Activated naive CD4-positive, alpha-beta T cell treated with anti-CD3 and anti-CD28 coated beads for 36 hours (primary cell): ENCODE measurements at regions not wholly inside any gene's neighbourhood (a gene's known extent, or its start where the extent isn't known, plus 50 kb on each side); places are given as distances from the start of the nearest gene placed in this dataset.

Source experiments
- CTCF ChIA-PET: fragments of 350-600 bp; sonication (Branson Sonifier 250); formaldehyde crosslinking; loops from one replicate; lab custom pipeline; 2021; ENCODE audit warnings: antibody characterized with exemption; lab: Charles Lee
- DNase-seq: peaks from one replicate; pipeline ENCODE4 v3.0.0-alpha.2; 2020
- H3K27ac Mint-ChIP-seq: one replicate; pipeline ENCODE4 v1.8.0; 2021; ENCODE audit warnings: mild to moderate bottlenecking, mixed read lengths
- H3K27me3 Mint-ChIP-seq: one replicate; pipeline ENCODE4 v1.8.0; 2021; ENCODE audit warnings: low read depth, mixed read lengths
- H3K36me3 Mint-ChIP-seq: one replicate; pipeline ENCODE4 v1.8.0; 2021; ENCODE audit warnings: low read depth, mixed read lengths
- H3K4me1 Mint-ChIP-seq: one replicate; pipeline ENCODE4 v1.8.0; 2021; ENCODE audit warnings: low read depth, mixed read lengths
- H3K4me3 Mint-ChIP-seq: one replicate; pipeline ENCODE4 v1.8.0; 2021; ENCODE audit warnings: mild to moderate bottlenecking, moderate library complexity, mixed read lengths
- H3K9me3 Mint-ChIP-seq: one replicate; pipeline ENCODE4 v1.8.0; 2021; ENCODE audit warnings: mixed read lengths
- intact Hi-C: fragments of 100-400 bp; cut with micrococcal nuclease; formaldehyde crosslinking; loops from one replicate; pipeline ENCODE4 v1.15.1; 2023

DNA sequence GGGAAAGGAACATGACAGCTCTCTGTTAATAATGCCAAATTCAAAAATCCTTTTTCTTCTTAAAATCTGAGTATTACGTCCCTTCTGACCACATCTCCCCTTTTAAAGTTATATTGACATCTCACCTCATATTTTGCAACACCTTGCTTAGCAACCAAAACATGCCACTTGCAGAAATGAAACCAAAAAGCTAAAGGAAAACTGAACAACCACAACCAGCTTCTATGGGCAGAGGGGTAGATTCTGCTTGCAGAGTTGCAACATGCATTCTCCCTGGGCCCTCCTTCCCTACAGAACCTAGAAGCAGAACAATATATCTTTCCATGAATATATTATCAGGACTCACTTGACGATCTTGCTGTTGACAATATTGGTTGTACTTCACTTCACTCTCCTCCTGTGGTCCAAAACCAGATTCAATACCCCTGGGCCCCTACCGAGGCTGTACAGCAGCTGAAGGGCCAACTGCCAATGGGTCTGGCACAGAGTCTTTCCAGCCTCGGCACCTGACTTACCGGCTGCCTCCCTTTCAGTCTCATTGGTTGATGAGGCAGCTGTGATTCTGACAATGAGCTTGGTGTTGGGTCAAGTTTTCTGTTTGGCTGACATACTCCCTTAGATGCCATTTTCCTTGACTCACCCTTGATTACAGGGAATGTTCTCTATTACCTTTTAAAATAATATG, 616.6 kb downstream of the ZEB2 start:
- Mint-ChIP-seq H3K27me3 (peaks cover 9% of the 10 kb centered on the region), H3K27ac (no peak overlapping the region), H3K9me3 (no peaks in the 10 kb centered on the region), H3K4me3 (no peak overlapping the region), H3K4me1 (peaks cover 12% of the 10 kb centered on the region), H3K36me3 (no peaks in the 10 kb centered on the region)
- CTCF ChIA-PET, result no interaction called here
- DNase-seq, result no peak
- intact Hi-C loops, result no loop called here

DNA sequence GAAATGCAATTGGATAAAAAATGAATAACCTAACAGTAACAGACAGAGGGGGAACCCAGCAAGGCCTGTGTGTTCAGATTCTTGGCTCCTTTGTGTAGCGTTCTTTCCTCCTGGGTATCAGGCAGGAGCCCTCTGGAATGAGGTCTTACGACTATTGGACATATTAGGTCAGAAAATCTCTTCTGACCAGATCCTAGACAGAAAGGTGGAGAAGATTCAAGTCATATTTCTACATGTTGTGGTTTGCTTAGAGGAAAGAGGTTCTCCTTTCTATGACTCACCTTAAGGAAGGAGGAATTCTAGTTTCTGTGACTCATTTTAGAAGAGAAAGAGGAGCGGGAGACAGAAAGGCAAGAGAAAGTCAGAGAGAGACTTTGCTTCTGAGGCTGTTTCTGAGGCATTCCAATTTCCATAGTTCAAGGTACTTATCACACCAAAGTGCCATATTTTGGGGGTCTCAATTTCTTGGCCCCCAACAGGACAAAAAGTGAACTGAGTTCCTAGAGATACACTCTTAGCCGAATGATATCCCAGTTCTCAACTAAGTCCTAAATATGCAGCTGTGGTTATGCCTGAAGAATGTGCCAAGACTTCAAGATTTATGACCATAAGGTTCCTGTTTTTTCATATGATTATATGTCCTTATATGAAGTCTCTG, 618.6 kb downstream of the ZEB2 start:
- no peak overlapping the region for H3K4me3 Mint-ChIP-seq
- CTCF ChIA-PET, result no interaction called here
- no peak overlapping the region for H3K27ac Mint-ChIP-seq
- intact Hi-C loops, result no loop called here
- H3K9me3 Mint-ChIP-seq, result no peaks in the 10 kb centered on the region
- H3K4me1 Mint-ChIP-seq, result peaks cover 12% of the 10 kb centered on the region
- DNase-seq, result no peak
- no peaks in the 10 kb centered on the region for H3K36me3 Mint-ChIP-seq
- peaks cover 10% of the 10 kb centered on the region for H3K27me3 Mint-ChIP-seq

- peaks cover 12% of the 10 kb centered on the region for H3K4me1 Mint-ChIP-seq
- H3K4me3 Mint-ChIP-seq, result no peak overlapping the region
- peaks cover 10% of the 10 kb centered on the region for H3K27me3 Mint-ChIP-seq
- no peaks in the 10 kb centered on the region for H3K9me3 Mint-ChIP-seq
- H3K27ac Mint-ChIP-seq, result no peak overlapping the region
- H3K36me3 Mint-ChIP-seq, result no peaks in the 10 kb centered on the region
- no peak for DNase-seq
- CTCF ChIA-PET, result no interaction called here
- intact Hi-C loops, result no loop called here
Observed at GRCh38 chr2:143899987-143900386, 619.9 kb downstream of the ZEB2 start.

DNA sequence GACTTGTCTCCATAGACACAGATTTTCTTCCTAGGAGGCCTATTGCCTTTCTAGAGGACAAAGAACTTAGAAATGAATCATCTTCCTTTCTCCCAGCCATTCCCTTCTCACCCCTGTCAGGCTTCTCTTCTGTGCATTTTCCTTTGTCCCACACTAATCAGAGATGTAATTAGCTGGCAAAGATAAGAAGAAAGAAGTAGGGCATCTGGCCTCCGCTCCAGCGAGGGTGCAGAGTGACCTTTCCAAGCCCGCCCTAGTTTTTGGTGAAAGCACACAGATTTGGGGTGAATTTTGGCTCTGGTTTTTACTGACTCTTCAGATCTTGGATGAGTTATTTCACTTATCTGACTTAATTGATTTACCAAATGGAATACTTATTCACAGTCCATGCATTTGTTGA, 626.5 kb downstream of the ZEB2 start:
- intact Hi-C loops, result no loop called here
- H3K9me3 Mint-ChIP-seq, result no peaks in the 10 kb centered on the region
- no peak overlapping the region for H3K27ac Mint-ChIP-seq
- H3K36me3 Mint-ChIP-seq, result no peaks in the 10 kb centered on the region
- H3K27me3 Mint-ChIP-seq, result peaks cover 18% of the 10 kb centered on the region
- DNase-seq, result no peak
- CTCF ChIA-PET, result no interaction called here
- no peak overlapping the region for H3K4me3 Mint-ChIP-seq
- H3K4me1 Mint-ChIP-seq, result no peaks in the 10 kb centered on the region

DNA sequence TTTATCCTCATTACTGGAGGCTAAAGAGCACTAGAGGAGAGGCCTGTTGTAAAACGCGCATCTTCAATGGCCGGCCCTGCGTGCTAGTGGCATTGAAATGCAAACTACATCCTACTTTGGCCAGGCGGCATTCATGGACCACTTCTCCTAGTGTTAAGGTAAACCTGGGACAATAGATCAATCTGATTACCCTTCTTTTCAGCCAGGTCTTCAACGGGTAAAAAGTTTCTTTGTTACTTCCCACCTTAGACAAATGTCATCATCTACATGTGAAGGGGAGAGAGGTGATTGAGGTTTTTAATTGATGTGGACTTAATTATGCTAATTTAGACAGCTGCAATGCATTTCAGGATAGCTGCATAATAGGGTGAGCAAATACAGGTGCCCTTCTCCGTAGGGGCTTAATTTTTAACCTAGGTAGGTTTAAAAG, 628.0 kb downstream of the ZEB2 start:
- Mint-ChIP-seq H3K36me3 (no peaks in the 10 kb centered on the region), H3K4me3 (no peak overlapping the region), H3K9me3 (no peaks in the 10 kb centered on the region), H3K27ac (no peak overlapping the region), H3K4me1 (no peaks in the 10 kb centered on the region), H3K27me3 (peaks cover 24% of the 10 kb centered on the region)
- DNase-seq, result no peak
- intact Hi-C loops, result no loop called here
- CTCF ChIA-PET, result no interaction called here

DNA sequence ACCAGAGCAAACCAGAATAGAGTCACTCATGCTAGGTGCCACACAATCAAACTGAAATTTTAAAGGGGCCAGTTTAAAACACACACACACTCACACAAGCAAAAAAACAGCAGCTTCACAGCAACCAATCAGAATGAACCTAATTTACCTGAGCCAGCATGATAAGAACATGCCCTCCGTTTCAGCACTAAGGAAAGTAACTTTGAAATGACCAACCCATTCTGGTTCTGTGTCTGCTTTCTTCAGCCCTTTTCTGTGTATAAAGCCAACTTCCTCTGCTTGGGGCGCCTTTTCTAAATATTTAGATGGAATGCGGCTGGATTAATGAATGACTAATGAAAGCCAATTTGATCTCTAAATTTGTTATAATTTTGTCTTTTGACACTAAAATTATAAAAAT, 629.1 kb downstream of the ZEB2 start:
- CTCF ChIA-PET, result interaction anchor here (0.8 kb wide), 1 partner anchor 11 kb away, joined by 3 read pairs; no protein-coding TSS in a partner anchor
- Mint-ChIP-seq H3K9me3 (no peaks in the 10 kb centered on the region), H3K36me3 (no peaks in the 10 kb centered on the region), H3K4me3 (no peak overlapping the region), H3K4me1 (no peaks in the 10 kb centered on the region), H3K27ac (no peak overlapping the region), H3K27me3 (peaks cover 20% of the 10 kb centered on the region)
- no peak for DNase-seq
- intact Hi-C loops, result no loop called here

- no peaks in the 10 kb centered on the region for H3K36me3 Mint-ChIP-seq
- no peak for DNase-seq
- intact Hi-C loops, result no loop called here
- H3K4me3 Mint-ChIP-seq, result no peak overlapping the region
- H3K27ac Mint-ChIP-seq, result no peak overlapping the region
- H3K9me3 Mint-ChIP-seq, result no peaks in the 10 kb centered on the region
- peaks cover 19% of the 10 kb centered on the region for H3K27me3 Mint-ChIP-seq
- H3K4me1 Mint-ChIP-seq, result no peaks in the 10 kb centered on the region
- CTCF ChIA-PET, result interaction anchor here (1.3 kb wide), 1 partner anchor 8 kb away, joined by 3 read pairs; no protein-coding TSS in a partner anchor
Observed at GRCh38 chr2:143889216-143889615, 630.7 kb downstream of the ZEB2 start.

DNA sequence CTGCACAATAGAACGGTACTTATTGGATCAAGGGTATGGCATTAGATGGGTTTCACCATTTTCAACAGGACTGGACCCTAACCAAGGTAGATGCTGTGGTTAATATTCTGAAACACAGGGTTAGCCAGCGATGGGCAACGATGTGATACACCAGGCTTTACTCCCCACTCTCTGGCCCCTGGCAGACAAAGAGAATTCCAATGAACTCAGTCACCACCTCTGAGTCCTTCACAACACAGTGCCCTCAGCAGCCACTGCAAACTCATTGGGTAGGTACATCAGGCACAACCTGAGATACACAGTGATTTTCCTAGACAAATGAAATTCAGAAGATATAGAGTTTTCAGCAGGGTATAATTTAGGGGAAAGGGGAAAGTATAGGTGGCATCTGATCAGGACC, 634.5 kb downstream of the ZEB2 start:
- peaks cover 17% of the 10 kb centered on the region for H3K27me3 Mint-ChIP-seq
- DNase-seq, result no peak
- intact Hi-C loops, result no loop called here
- H3K36me3 Mint-ChIP-seq, result no peaks in the 10 kb centered on the region
- H3K9me3 Mint-ChIP-seq, result no peaks in the 10 kb centered on the region
- CTCF ChIA-PET, result no interaction called here
- H3K4me1 Mint-ChIP-seq, result no peaks in the 10 kb centered on the region
- no peak overlapping the region for H3K27ac Mint-ChIP-seq
- H3K4me3 Mint-ChIP-seq, result no peak overlapping the region

- Mint-ChIP-seq H3K27ac (no peak overlapping the region), H3K4me3 (no peak overlapping the region)
- CTCF ChIA-PET, result interaction anchor here (1.3 kb wide), 1 partner anchor 8 kb away, joined by 3 read pairs; no protein-coding TSS in a partner anchor
Observed at GRCh38 chr2:143881246-143881645, 638.7 kb downstream of the ZEB2 start.

DNA sequence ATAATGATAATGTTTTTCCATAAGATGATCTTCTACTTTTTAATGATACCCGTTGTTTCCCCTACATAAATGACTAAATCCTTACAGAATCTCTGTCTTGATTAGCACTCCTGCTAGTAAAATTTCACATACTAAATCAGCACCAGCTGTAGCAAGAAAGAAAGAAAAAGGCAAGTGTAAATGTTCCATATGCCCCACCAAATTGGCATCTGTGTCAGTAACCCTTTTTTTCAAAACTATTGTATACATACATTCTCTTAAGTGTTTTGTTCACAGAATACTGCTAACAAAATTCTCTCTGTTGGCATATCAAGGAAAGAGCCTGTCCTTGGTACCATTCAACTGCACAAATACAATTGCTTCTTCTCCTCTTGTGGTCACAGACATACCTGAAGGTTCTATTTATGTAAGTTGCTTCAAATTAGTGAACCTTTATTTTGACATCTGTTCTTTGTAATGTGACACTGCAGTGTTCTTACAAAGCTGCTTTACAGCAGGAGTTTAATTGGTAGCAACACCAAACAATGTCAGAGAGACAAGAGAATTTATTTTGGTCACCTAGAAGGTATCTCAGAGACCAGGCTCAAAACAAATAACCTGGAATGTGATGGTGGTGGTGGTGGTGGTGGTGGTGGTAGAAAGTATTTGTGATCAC, 641.9 kb downstream of the ZEB2 start:
- no peaks in the 10 kb centered on the region for H3K36me3 Mint-ChIP-seq
- no peak overlapping the region for H3K27ac Mint-ChIP-seq
- CTCF ChIA-PET, result no interaction called here

More at GRCh38 chr2:143881246-143881645, 638.7 kb downstream of the ZEB2 start:
- no peak for DNase-seq
- Mint-ChIP-seq H3K9me3 (no peaks in the 10 kb centered on the region), H3K27me3 (peaks cover 11% of the 10 kb centered on the region), H3K36me3 (no peaks in the 10 kb centered on the region), H3K4me1 (peaks cover 13% of the 10 kb centered on the region)
- intact Hi-C loops, result no loop called here

GRCh38 chr2:143877056-143877455, 642.9 kb downstream of the ZEB2 start:
- H3K27ac Mint-ChIP-seq, result no peak overlapping the region
- CTCF ChIA-PET, result no interaction called here
- intact Hi-C loops, result loop anchor here (5.0 kb wide), 1 partner anchor 175 kb away; no protein-coding TSS in a partner anchor
- H3K4me1 Mint-ChIP-seq, result peaks cover 21% of the 10 kb centered on the region
- no peak overlapping the region for H3K4me3 Mint-ChIP-seq
- no peak for DNase-seq
- H3K36me3 Mint-ChIP-seq, result no peaks in the 10 kb centered on the region
- peaks cover 3% of the 10 kb centered on the region for H3K27me3 Mint-ChIP-seq
- H3K9me3 Mint-ChIP-seq, result peaks cover 10% of the 10 kb centered on the region

More for the DNA sequence above, 641.9 kb downstream of the ZEB2 start:
- peaks cover 21% of the 10 kb centered on the region for H3K4me1 Mint-ChIP-seq
- H3K27me3 Mint-ChIP-seq, result peaks cover 3% of the 10 kb centered on the region
- no peak overlapping the region for H3K4me3 Mint-ChIP-seq
- DNase-seq, result no peak
- peaks cover 9% of the 10 kb centered on the region for H3K9me3 Mint-ChIP-seq
- intact Hi-C loops, result loop anchor here (5.0 kb wide), 1 partner anchor 176 kb away; no protein-coding TSS in a partner anchor
